Ovary (tissue), 3 donors: ENCODE measurements at regions not wholly inside any gene's neighbourhood (a gene's known extent, or its start where the extent isn't known, plus 50 kb on each side); places are given as distances from the start of the nearest gene placed in this dataset.

Experiments used
- EP300 ChIP-seq: sonication (generic); formaldehyde crosslinking; IDR thresholded peaks from one replicate; pipeline ENCODE4 v1.6.1; 2017; ENCODE audit warnings: antibody characterized with exemption
- TF ChIP-seq, protein P1 (sequence below), 3 donors: fragments of 450-650 bp in 2 of 3; fragments of 200-600 bp in 1 of 3; IDR thresholded peaks; one replicate each; pipeline versions ENCODE4 v1.5.1 to v1.8.0; 2016 to 2022; ENCODE audit warnings: antibody characterized with exemption in 3 of 3, mild to moderate bottlenecking in 1 of 3
- donor health status: DM: no; HTN: no; CAD: no.

DNA sequence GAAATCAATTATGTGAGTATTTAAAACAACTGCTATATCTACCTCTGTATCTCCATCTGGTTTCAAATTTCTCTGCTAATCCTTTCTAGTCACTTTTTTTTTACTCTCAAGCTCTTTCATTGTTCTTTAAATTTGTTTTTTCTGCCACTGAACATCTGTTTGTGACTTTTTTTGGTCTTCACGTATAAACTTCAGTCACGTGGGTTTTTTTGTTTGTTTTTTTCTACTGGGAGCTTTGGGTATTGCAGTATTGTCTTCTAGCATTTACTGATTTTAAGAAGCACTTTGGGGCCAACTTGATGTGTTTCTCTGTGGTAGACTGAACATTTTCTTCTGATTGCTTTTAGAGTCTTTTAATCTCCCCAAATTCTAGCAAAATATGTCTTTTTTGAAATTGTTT lies 262.6 kb upstream of the RXFP2 start:
- TF ChIP-seq, protein P1, sequence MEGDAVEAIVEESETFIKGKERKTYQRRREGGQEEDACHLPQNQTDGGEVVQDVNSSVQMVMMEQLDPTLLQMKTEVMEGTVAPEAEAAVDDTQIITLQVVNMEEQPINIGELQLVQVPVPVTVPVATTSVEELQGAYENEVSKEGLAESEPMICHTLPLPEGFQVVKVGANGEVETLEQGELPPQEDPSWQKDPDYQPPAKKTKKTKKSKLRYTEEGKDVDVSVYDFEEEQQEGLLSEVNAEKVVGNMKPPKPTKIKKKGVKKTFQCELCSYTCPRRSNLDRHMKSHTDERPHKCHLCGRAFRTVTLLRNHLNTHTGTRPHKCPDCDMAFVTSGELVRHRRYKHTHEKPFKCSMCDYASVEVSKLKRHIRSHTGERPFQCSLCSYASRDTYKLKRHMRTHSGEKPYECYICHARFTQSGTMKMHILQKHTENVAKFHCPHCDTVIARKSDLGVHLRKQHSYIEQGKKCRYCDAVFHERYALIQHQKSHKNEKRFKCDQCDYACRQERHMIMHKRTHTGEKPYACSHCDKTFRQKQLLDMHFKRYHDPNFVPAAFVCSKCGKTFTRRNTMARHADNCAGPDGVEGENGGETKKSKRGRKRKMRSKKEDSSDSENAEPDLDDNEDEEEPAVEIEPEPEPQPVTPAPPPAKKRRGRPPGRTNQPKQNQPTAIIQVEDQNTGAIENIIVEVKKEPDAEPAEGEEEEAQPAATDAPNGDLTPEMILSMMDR (IDR thresholded peaks at IDR 0.05): no peak
- no peak for TF ChIP-seq EP300
